WTC11 (cell line): ENCODE measurements at regions not wholly inside any gene's neighbourhood (a gene's known extent, or its start where the extent isn't known, plus 50 kb on each side); places are given as distances from the start of the nearest gene placed in this dataset.

Source experiments
- ATAC-seq: fragments of 200-7000 bp; cut with Tn5 transposase; 2 replicates; pipeline ENCODE4 v1.10.0; 2021; ENCODE audit warnings: mild to moderate bottlenecking, moderate library complexity
- CTCF ChIA-PET: fragments of 300-600 bp; sonication (Branson Sonifier 250); formaldehyde crosslinking; loops from one replicate; lab custom pipeline; 2021; ENCODE audit warnings: antibody characterized with exemption; lab: Charles Lee
- POLR2A ChIA-PET: fragments of 350-600 bp; sonication (Branson Sonifier 250); formaldehyde crosslinking; loops from one replicate; lab custom pipeline; 2021; ENCODE audit warnings: antibody characterized with exemption; lab: Charles Lee
- DNase-seq: peaks from one replicate; pipeline ENCODE4 v3.0.0; 2021; ENCODE audit warnings: low spot score
- H3K27ac Mint-ChIP-seq: 2 replicates; pipeline ENCODE4 v1.8.0; 2021; ENCODE audit warnings: mixed read lengths
- H3K27me3 Mint-ChIP-seq: 2 replicates; pipeline ENCODE4 v1.8.0; 2021; ENCODE audit warnings: low read depth, mild to moderate bottlenecking, moderate library complexity, mixed read lengths
- H3K36me3 Mint-ChIP-seq: 2 replicates; pipeline ENCODE4 v1.8.0; 2021; ENCODE audit warnings: mixed read lengths
- H3K4me1 Mint-ChIP-seq: 2 replicates; pipeline ENCODE4 v1.8.0; 2022; ENCODE audit warnings: mixed read lengths
- H3K4me3 Mint-ChIP-seq: 2 replicates; pipeline ENCODE4 v1.8.0; 2021; ENCODE audit warnings: mild to moderate bottlenecking, moderate library complexity, mixed read lengths
- H3K9me3 Mint-ChIP-seq: 2 replicates; pipeline ENCODE4 v1.8.0; 2021; ENCODE audit warnings: mixed read lengths
- ATF3 ChIP-seq: sonication (generic); formaldehyde crosslinking; conservative IDR thresholded peaks from 2 replicates; pipeline ENCODE4 v1.8.1; 2022; ENCODE audit warnings: mild to moderate bottlenecking, missing genetic modification reagents
- E2F4 ChIP-seq: sonication (generic); formaldehyde crosslinking; IDR thresholded peaks from 2 replicates; pipeline ENCODE4 v1.8.1; 2022; ENCODE audit warnings: low read depth, mild to moderate bottlenecking, moderate library complexity, missing genetic modification reagents, borderline replicate concordance
- EMX1 ChIP-seq: fragments of 250-450 bp; sonication (Bioruptor Pico); IDR thresholded peaks from 2 replicates; pipeline ENCODE4 v1.8.0; 2021; ENCODE audit warnings: mild to moderate bottlenecking
- ESRRA ChIP-seq: sonication (generic); formaldehyde crosslinking; IDR thresholded peaks from 2 replicates; pipeline ENCODE4 v1.8.1; 2022; ENCODE audit warnings: mild to moderate bottlenecking, missing genetic modification reagents, borderline replicate concordance
- KAT7 ChIP-seq: sonication (generic); formaldehyde crosslinking; IDR thresholded peaks from 2 replicates; pipeline ENCODE4 v1.8.1; 2023; ENCODE audit warnings: missing genetic modification reagents, mild to moderate bottlenecking, borderline replicate concordance
- NFE2L1 ChIP-seq: sonication (generic); formaldehyde crosslinking; IDR thresholded peaks from 2 replicates; pipeline ENCODE4 v1.8.1; 2023; ENCODE audit warnings: missing genetic modification reagents
- NR2C2 ChIP-seq: sonication (generic); formaldehyde crosslinking; IDR thresholded peaks from 2 replicates; pipeline ENCODE4 v1.8.0; 2022; ENCODE audit warnings: mild to moderate bottlenecking, missing genetic modification reagents
- SMAD3 ChIP-seq: sonication (generic); formaldehyde crosslinking; IDR thresholded peaks from 2 replicates; pipeline ENCODE4 v1.8.0; 2022; ENCODE audit warnings: missing genetic modification reagents, mild to moderate bottlenecking, borderline replicate concordance
- SOX15 ChIP-seq: fragments of 250-450 bp; sonication (Bioruptor Pico); IDR thresholded peaks from 2 replicates; pipeline ENCODE4 v1.9.0; 2021; ENCODE audit warnings: mild to moderate bottlenecking
- ZNF219 ChIP-seq: sonication (generic); formaldehyde crosslinking; IDR thresholded peaks from 2 replicates; pipeline ENCODE4 v1.8.0; 2023; ENCODE audit warnings: missing genetic modification reagents, mild to moderate bottlenecking, borderline replicate concordance
- ZNF232 ChIP-seq: sonication (generic); formaldehyde crosslinking; IDR thresholded peaks from 2 replicates; pipeline ENCODE4 v1.8.0; 2022; ENCODE audit warnings: mild to moderate bottlenecking, missing genetic modification reagents
- ZNF263 ChIP-seq: sonication (generic); formaldehyde crosslinking; IDR thresholded peaks from 2 replicates; pipeline ENCODE4 v1.8.1; 2022; ENCODE audit warnings: low read depth, mild to moderate bottlenecking, moderate library complexity, missing genetic modification reagents
- TF ChIP-seq, protein P1 (sequence below): sonication (generic); formaldehyde crosslinking; IDR thresholded peaks from 2 replicates; pipeline ENCODE4 v1.8.0; 2023; ENCODE audit warnings: missing genetic modification reagents, mild to moderate bottlenecking, borderline replicate concordance
- TF ChIP-seq, protein P2 (sequence below): fragments of 200-600 bp; IDR thresholded peaks from 2 replicates; pipeline ENCODE4 v1.8.0; 2022; ENCODE audit warnings: antibody characterized with exemption
- TF ChIP-seq, protein P3 (sequence below): sonication (generic); formaldehyde crosslinking; IDR thresholded peaks from 2 replicates; pipeline ENCODE4 v1.8.1; 2023; ENCODE audit warnings: mild to moderate bottlenecking, missing genetic modification reagents
- TF ChIP-seq, protein P4 (sequence below): sonication (generic); formaldehyde crosslinking; IDR thresholded peaks from 2 replicates; pipeline ENCODE4 v1.8.0; 2022; ENCODE audit warnings: mild to moderate bottlenecking, missing genetic modification reagents
- TF ChIP-seq, protein P5 (sequence below): fragments of 250-450 bp; sonication (Bioruptor Pico); IDR thresholded peaks from 2 replicates; pipeline ENCODE4 v2.1.2; 2022; ENCODE audit warnings: mild to moderate bottlenecking, moderate library complexity
- TF ChIP-seq, protein P6 (sequence below): sonication (generic); formaldehyde crosslinking; IDR thresholded peaks from 2 replicates; pipeline ENCODE4 v1.8.1; 2022; ENCODE audit warnings: missing genetic modification reagents, borderline replicate concordance
- TF ChIP-seq, protein P7 (sequence below): sonication (generic); formaldehyde crosslinking; IDR thresholded peaks from 2 replicates; pipeline ENCODE4 v1.8.0; 2023; ENCODE audit warnings: mild to moderate bottlenecking, missing genetic modification reagents

- TF ChIP-seq, protein P1, sequence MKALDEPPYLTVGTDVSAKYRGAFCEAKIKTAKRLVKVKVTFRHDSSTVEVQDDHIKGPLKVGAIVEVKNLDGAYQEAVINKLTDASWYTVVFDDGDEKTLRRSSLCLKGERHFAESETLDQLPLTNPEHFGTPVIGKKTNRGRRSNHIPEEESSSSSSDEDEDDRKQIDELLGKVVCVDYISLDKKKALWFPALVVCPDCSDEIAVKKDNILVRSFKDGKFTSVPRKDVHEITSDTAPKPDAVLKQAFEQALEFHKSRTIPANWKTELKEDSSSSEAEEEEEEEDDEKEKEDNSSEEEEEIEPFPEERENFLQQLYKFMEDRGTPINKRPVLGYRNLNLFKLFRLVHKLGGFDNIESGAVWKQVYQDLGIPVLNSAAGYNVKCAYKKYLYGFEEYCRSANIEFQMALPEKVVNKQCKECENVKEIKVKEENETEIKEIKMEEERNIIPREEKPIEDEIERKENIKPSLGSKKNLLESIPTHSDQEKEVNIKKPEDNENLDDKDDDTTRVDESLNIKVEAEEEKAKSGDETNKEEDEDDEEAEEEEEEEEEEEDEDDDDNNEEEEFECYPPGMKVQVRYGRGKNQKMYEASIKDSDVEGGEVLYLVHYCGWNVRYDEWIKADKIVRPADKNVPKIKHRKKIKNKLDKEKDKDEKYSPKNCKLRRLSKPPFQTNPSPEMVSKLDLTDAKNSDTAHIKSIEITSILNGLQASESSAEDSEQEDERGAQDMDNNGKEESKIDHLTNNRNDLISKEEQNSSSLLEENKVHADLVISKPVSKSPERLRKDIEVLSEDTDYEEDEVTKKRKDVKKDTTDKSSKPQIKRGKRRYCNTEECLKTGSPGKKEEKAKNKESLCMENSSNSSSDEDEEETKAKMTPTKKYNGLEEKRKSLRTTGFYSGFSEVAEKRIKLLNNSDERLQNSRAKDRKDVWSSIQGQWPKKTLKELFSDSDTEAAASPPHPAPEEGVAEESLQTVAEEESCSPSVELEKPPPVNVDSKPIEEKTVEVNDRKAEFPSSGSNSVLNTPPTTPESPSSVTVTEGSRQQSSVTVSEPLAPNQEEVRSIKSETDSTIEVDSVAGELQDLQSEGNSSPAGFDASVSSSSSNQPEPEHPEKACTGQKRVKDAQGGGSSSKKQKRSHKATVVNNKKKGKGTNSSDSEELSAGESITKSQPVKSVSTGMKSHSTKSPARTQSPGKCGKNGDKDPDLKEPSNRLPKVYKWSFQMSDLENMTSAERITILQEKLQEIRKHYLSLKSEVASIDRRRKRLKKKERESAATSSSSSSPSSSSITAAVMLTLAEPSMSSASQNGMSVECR, result no peak
- TF ChIP-seq SMAD3 (CRISPR knock-in tag) (no peak), ZNF219 (no peak), ZNF263 (no peak), EMX1 (CRISPR knock-in tag) (no peak)
- TF ChIP-seq, protein P2, sequence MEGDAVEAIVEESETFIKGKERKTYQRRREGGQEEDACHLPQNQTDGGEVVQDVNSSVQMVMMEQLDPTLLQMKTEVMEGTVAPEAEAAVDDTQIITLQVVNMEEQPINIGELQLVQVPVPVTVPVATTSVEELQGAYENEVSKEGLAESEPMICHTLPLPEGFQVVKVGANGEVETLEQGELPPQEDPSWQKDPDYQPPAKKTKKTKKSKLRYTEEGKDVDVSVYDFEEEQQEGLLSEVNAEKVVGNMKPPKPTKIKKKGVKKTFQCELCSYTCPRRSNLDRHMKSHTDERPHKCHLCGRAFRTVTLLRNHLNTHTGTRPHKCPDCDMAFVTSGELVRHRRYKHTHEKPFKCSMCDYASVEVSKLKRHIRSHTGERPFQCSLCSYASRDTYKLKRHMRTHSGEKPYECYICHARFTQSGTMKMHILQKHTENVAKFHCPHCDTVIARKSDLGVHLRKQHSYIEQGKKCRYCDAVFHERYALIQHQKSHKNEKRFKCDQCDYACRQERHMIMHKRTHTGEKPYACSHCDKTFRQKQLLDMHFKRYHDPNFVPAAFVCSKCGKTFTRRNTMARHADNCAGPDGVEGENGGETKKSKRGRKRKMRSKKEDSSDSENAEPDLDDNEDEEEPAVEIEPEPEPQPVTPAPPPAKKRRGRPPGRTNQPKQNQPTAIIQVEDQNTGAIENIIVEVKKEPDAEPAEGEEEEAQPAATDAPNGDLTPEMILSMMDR, result no peak
Measured at GRCh38 chr9:126752376-126752775, 52.5 kb upstream of the ZBTB43 start (continued).

- H3K4me1 Mint-ChIP-seq, result no peaks in the 10 kb centered on the region
- no peak for ATAC-seq
- H3K4me3 Mint-ChIP-seq, result no peak overlapping the region
- no peaks in the 10 kb centered on the region for H3K36me3 Mint-ChIP-seq
- H3K9me3 Mint-ChIP-seq, result no peaks in the 10 kb centered on the region
- peaks cover 12% of the 10 kb centered on the region for H3K27me3 Mint-ChIP-seq
- CTCF ChIA-PET, result interaction anchor here (0.7 to 4.6 kb wide), 8 partner anchors 20 to 546 kb away, joined by 3 to 24 read pairs (median 4); no protein-coding TSS in a partner anchor
- no peak for DNase-seq
- no peak overlapping the region for H3K27ac Mint-ChIP-seq
- POLR2A ChIA-PET, result no interaction called here
- TF ChIP-seq, protein P3, sequence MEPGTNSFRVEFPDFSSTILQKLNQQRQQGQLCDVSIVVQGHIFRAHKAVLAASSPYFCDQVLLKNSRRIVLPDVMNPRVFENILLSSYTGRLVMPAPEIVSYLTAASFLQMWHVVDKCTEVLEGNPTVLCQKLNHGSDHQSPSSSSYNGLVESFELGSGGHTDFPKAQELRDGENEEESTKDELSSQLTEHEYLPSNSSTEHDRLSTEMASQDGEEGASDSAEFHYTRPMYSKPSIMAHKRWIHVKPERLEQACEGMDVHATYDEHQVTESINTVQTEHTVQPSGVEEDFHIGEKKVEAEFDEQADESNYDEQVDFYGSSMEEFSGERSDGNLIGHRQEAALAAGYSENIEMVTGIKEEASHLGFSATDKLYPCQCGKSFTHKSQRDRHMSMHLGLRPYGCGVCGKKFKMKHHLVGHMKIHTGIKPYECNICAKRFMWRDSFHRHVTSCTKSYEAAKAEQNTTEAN (CRISPR knock-in tag), result no peak
- TF ChIP-seq SOX15 (CRISPR knock-in tag) (no peak), NR2C2 (CRISPR knock-in tag) (no peak), NFE2L1 (no peak), ATF3 (CRISPR knock-in tag) (no peak), ESRRA (CRISPR knock-in tag) (no peak), ZNF232 (no peak), KAT7 (CRISPR knock-in tag) (no peak), E2F4 (CRISPR knock-in tag) (no peak)
- TF ChIP-seq, protein P4, sequence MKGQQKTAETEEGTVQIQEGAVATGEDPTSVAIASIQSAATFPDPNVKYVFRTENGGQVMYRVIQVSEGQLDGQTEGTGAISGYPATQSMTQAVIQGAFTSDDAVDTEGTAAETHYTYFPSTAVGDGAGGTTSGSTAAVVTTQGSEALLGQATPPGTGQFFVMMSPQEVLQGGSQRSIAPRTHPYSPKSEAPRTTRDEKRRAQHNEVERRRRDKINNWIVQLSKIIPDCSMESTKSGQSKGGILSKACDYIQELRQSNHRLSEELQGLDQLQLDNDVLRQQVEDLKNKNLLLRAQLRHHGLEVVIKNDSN (CRISPR knock-in tag), result no peak
- TF ChIP-seq, protein P5, sequence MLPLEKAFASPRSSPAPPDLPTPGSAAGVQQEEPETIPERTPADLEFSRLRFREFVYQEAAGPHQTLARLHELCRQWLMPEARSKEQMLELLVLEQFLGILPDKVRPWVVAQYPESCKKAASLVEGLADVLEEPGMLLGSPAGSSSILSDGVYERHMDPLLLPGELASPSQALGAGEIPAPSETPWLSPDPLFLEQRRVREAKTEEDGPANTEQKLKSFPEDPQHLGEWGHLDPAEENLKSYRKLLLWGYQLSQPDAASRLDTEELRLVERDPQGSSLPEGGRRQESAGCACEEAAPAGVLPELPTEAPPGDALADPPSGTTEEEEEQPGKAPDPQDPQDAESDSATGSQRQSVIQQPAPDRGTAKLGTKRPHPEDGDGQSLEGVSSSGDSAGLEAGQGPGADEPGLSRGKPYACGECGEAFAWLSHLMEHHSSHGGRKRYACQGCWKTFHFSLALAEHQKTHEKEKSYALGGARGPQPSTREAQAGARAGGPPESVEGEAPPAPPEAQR (CRISPR knock-in tag), result no peak
- TF ChIP-seq, protein P6, sequence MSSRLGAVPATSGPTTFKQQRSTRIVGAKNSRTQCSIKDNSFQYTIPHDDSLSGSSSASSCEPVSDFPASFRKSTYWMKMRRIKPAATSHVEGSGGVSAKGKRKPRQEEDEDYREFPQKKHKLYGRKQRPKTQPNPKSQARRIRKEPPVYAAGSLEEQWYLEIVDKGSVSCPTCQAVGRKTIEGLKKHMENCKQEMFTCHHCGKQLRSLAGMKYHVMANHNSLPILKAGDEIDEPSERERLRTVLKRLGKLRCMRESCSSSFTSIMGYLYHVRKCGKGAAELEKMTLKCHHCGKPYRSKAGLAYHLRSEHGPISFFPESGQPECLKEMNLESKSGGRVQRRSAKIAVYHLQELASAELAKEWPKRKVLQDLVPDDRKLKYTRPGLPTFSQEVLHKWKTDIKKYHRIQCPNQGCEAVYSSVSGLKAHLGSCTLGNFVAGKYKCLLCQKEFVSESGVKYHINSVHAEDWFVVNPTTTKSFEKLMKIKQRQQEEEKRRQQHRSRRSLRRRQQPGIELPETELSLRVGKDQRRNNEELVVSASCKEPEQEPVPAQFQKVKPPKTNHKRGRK (CRISPR knock-in tag), result no peak
- TF ChIP-seq, protein P7, sequence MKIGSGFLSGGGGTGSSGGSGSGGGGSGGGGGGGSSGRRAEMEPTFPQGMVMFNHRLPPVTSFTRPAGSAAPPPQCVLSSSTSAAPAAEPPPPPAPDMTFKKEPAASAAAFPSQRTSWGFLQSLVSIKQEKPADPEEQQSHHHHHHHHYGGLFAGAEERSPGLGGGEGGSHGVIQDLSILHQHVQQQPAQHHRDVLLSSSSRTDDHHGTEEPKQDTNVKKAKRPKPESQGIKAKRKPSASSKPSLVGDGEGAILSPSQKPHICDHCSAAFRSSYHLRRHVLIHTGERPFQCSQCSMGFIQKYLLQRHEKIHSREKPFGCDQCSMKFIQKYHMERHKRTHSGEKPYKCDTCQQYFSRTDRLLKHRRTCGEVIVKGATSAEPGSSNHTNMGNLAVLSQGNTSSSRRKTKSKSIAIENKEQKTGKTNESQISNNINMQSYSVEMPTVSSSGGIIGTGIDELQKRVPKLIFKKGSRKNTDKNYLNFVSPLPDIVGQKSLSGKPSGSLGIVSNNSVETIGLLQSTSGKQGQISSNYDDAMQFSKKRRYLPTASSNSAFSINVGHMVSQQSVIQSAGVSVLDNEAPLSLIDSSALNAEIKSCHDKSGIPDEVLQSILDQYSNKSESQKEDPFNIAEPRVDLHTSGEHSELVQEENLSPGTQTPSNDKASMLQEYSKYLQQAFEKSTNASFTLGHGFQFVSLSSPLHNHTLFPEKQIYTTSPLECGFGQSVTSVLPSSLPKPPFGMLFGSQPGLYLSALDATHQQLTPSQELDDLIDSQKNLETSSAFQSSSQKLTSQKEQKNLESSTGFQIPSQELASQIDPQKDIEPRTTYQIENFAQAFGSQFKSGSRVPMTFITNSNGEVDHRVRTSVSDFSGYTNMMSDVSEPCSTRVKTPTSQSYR (CRISPR knock-in tag), result no peak
Measured at GRCh38 chr9:126752881-126753670, 51.8 kb upstream of the ZBTB43 start.
